NK-92 treated with Interleukin-12 subunit alpha and Interleukin-12 subunit beta, amount 100 ng/mL, for 24 hours (cell line): ENCODE measurements at regions not wholly inside any gene's neighbourhood (a gene's known extent, or its start where the extent isn't known, plus 50 kb on each side); places are given as distances from the start of the nearest gene placed in this dataset.
"Not testable (repeated sequence)": the region's sequence is repeated elsewhere in the genome, so short reads cannot be mapped to it uniquely, and the experiment has no call there.

Source experiments
- DNase-seq: peaks from one replicate; lab custom pipeline; 2025; lab: John Stamatoyannopoulos, UW

DNA sequence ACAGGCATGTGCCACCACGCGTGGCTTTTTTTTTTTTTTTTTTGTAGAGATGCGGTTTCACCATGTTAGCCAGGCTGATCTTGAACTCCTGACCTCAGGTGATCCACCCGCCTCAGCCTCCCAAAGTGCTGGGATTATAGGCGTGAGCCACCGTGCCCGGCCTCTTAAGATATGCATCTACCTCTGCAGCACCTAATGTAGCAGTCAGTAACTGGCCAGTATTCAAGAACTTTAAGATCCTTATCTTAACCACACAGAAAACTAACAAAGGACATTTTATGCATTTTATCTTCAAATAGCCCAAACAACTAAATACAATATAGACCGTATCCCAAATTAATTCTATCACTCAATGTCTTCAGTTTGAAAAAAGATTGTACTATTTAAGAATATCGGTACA, 618.7 kb downstream of the TLE1 start:
- DNase-seq: no peak

DNA sequence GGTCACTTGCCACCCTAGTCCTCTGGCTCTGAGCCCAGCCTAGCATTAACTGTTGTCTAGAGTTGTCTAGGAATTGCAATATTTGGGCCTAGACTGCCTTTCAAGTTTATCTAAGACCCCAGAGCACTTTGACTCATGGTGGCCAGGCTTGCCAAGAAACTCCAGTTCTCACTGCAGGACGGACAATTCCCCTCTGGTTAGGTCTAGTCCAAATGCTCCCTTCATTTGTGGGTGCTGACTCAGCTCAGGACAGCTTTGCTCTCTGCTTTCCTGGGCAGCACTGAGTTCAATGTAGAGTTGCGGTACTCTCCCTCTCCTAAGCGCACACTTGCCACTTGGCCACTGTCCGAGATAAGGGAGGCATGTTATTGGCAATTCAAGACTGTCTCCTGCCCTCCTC, 619.4 kb downstream of the TLE1 start:
- no peak for DNase-seq

DNA sequence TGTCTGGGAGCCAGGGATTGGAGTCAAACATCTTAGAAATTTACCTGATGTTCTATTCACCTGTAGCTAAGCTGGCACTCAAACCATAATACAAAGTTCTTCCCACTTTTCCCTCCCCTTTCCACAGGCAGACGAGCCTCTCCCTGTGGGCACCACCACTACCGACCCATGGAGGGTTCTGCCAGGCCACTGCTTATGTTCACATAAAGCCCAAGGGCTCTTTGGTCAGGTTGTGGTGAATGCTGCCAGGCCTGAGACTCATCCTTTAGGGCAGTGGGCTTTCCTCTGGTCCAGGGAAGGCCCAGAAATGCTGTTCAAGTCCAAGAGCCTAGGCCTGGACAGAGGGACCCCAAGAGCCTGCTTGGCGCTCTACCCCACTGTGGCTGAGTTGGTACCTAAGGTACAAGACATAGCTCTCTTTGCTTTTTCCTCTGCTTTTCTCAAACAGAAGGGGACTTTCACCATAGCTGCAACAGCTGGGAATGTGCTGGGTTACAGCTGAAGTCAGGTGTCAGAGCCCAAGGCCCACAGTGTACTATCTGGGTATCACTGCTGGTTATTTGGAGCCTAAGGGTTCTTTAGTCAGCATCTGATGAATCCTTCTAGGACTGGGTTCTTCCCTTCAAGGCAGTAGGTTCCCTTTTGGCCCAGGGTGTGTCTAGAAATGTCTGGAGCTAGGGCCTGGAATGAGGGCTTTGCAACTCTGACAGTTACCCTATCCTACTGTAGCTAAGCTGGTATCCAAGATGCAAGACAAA, 620.1 kb downstream of the TLE1 start:
- no peak for DNase-seq

DNA sequence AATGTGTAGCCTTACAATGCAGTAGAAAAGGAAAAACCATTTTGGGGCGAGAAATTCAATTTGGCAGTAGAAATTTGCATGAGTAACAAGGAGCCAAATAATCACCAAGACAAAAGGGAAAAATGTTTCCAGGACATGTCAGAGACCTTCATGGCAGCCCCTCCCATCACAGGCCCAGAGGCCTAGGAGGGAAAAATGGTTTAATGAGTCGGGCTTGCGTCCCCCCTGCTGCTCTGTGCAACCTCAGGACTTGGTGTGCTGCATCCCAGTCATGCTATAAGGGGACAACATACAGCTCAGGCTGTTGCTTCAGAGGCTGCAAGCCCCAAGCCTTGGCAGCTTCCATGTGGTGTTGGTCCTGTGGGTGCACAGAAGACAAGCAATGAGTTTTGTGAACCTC, 626.4 kb downstream of the TLE1 start:
- DNase-seq: not testable (repeated sequence)

DNA sequence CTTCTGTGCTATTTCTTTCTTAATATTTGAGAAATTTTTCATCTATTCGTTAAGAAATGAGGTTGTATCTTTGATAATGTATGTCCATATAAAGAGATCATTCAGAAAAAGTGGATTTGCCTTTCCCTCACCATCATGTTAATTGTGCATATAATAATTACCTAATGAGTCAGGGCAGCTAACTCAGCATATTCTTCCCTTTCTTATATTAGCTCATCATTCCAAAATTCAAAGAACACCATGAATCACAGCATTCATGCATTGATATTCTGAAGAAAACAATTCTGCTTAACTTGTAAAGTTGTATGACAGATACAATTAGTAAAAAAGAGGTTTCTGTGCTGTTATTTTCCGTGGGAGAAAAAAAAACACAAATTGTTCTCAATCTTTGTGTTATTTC, 630.6 kb downstream of the TLE1 start:
- DNase-seq: no peak

DNA sequence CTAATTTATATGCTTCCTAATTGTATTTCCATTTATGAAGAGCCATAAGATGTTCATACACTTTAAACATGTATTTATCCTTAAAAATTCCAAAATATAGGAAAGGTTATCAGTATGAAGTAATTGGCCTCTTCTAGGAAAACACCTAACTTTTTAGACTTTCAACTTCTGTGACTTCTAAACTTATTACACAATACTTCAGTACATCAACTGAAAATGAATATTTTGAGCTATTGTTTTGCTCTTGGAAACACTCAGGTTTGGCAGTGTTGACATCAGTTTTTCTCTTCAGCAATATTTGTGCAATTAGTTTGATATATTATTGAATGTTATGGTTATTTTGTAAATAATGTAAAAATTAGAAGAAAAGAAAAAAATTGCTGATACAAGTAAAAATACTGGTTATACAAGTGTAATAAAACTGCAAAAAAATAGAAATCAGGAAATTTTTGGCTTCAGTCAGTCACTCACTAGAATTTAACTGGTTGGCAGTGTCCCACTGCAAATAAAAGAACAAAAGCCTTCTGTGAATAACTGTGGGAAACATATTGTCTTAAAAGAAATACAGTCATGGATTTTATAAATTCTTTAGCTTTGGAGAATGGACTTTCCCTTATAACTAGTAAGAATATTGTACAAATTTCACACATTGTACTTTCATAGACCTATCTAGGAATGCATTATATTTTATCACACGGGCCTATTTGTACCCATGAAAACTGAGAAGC, 635.9 kb downstream of the TLE1 start:
- DNase-seq: no peak

DNA sequence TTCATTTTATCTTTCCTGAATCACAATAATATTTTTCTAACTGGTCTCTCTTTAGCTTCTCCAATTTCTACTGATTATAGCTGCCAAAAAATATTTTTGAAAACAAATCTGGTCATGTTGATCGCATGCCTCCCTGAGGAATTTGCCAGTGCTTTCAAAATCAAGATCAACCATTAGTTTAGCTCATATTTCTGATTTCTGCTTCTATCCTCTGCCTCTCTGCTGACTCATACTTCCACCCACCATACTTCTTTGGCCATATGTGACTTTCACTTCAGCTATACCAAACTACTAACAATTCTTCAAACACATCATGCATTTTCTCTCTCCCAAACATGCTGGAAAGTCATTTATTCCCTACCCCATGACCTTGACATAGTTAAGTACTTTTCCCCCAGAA, 636.5 kb downstream of the TLE1 start:
- DNase-seq: no peak

DNA sequence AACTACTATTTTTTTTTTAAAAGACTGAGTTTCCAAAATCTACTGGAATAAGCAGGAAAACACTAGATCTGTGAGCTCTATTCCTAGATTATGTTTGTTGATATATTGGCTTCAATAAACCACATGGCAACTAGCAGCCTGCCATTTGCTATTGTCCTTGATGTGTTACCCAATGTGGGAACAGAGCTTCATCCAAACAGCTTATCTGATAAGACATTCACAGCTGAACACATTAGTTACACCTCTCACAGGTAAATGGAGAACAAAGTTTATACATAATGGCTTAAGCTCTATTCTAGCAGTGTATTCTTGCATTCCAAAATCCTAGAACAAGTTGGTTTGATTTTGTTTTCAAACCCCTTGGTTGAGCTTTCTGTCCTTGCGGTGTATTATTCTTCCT, 642.1 kb downstream of the TLE1 start:
- DNase-seq: no peak

DNA sequence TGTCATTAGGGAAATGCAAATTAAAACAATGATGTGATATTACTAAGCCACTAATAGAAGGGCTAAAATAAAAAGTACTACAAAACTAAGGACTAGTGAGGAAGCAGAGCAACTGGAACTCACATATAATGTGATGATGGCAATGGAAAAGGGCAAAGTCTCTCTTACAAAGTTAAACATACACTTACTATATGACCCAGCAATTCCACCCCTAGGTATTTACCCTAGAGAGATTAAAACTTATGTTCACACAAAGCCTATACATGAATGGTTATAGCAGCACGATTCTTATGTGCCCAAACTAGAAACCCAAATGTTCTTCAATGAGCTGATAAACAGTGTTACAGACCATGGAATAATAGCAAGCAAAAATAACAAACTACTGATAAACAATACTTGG, 643.7 kb downstream of the TLE1 start:
- no peak for DNase-seq

DNA sequence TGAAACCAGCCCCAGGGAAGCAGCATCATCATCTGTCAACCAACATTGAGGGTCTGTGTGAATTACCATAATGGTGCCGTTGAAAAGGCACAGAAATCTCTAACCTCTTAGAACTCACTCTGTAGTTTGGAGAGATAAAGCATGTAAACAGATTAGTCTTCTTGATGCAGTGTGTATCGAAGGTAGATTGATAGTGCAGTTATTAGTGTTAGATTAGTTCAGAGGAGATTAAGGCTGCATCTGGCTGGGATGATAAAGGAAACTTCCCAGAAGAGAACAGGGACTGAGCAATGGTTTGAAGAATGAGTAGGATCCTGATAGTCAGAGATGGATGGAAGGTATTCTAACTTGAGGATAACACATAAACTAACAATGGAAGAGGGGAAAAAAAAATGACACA, 651.5 kb downstream of the TLE1 start:
- no peak for DNase-seq

DNA sequence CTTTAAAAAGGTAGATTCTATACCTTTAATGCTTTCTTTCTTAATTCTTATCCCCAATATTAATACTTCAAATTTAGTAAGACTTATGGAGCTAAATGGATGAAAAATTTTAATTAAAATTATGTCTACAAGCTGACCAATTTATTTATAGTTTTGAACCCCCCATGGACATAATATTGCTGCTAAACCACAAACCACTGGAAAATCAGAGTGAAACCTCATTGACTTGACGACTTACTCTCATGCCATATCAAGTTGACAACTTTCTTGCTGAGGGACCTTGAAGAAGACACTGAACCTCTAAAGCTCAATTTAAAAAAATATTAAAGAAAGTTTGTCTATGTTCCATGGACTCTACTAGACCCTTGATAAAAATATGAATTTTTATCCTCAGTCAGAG, 653.7 kb downstream of the TLE1 start:
- no peak for DNase-seq

DNA sequence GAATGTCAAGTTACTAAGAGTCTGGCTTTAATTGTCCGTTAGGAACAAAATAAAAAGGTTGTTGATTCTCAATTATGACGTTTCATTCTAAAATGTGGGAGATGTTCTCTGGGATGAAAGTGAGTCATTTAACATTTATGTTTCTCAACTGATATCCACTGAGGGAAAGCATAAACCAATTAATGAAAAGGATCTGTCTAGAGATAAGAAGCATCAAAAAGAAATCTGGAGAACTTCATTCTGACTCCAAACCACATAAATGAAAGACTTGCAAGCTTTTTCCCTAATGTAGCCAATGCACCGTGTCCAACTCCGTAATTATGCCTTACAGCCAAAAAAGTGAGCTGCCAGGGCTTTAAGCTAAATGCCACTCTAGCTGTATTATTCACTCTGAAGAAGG, 654.2 kb downstream of the TLE1 start:
- no peak for DNase-seq

DNA sequence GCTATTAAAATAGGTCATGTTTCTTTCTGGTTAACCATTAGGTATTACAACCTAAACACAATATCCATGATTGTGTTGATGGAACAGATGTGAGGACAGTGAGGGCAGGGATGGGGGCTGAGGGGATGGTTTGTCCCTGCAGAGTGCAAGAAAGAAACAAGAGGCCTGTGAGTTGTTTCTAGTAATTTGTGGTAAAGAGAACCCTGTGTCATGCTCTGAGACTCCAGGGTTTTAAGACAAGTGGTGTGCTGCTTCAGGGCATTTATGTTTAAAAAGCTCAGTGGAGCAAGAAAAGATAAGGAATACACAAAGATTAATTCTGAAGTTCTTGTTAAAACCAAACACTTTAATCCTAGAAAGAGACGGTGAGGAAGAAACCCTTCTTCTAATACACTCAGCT, 656.5 kb downstream of the TLE1 start:
- DNase-seq: no peak

DNA sequence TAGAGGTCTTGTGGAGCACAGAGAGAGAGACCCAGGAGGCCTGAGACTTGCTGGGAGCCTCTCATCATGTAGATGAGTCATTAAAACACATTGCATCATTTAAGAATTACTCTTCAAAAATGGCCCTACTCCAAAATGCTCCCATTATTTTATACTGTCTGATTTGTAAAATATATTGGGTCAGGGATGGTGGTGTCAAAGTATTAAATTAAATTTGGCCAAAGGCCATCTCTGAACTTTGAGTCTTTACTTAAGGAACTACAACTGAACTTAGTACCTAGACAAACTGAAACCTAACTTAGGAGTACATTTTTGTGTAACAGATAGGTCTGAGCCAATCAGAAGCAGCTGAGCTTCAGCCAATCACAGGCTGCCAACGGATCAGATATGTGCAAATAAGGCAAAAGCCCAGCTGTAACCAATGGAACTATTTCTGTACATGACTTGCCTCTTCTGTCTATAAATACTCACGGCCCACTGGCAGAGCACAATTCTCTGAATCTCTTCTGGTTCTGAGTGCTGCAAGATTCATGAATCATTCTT, 657.2 kb downstream of the TLE1 start:
- DNase-seq: no peak

DNA sequence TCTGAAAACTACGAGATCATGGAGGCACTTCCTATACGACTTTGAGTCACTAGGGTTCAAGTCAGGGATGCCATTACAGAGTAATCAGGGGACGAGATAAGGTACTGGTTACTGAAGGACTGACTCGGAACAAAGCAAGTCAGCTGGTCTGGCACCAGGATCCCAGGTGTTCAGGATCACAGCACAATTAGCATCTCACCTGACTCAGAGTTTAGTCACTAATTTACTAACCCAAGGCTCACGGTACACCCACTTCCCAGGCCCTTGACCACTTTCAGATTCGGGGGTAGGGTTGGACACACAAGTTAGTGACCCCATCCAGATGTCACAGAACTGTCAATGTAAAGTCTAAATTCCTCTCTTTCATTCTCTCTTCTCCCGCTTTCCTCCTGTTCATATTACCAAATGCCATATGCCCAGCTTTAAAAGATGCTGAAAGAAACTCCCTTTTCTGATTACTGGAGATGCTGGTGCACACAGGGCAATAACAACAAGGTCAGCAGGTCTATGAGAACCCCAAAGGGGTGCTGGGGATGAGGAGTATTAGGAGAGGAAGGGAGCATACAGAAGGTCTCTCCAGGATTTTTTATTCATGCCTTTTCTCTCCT, 657.8 kb downstream of the TLE1 start:
- no peak for DNase-seq

DNA sequence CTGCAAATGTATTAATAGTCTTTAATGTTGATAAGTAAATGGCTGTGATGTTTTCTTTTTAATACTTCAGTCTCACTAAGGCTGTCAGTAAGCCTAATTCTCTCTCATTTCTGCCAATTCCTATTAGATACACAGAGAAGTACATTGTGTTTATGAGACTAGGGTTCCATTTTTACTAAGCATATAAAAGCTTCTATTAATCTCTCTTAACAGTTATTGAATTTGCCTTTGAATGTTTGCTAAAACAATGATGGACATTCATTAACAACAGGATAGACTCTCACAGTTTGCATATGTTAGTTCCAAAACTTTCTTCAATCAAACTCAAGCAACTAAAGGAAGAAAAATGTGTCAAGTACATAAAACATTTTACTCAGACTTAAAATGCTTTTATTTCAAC, 659.3 kb downstream of the TLE1 start:
- no peak for DNase-seq

DNA sequence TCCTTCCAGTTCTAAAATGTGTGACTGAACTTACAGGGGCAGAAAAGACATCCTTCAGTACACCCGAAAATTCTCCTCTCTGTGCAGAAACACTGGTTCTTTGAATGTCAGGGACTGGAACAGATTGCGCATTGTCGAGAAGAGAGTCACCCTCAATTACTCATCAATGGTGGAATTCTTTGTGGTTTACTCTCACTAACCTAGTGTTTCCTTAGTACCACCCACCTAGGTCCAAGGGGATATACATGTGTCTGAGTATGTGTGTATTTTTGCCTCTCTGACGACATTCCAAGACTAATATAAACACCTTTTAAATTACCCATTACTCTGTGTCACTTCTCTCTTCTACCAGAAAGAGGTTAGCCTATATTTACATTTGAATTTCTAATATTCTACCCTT, 660.8 kb downstream of the TLE1 start:
- DNase-seq: no peak

DNA sequence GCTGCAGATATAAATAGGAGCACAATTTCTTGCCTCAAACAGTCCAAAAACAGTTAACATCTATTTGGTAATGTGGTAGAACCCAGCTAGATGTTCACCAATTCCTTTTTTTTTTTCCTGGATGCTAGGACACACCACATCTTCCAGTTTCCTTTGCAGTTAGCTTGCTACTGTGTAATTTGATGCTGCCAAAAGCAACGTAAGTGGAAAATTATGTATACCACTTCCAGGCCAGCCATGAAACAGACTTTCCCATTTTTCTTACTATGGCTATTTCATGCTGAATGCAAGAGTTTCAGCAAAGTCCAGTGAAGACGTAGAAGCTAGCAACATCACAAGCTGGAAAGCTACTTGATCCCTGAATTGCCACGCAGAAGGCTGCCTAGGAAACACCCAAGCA, 667.2 kb downstream of the TLE1 start:
- DNase-seq: no peak

DNA sequence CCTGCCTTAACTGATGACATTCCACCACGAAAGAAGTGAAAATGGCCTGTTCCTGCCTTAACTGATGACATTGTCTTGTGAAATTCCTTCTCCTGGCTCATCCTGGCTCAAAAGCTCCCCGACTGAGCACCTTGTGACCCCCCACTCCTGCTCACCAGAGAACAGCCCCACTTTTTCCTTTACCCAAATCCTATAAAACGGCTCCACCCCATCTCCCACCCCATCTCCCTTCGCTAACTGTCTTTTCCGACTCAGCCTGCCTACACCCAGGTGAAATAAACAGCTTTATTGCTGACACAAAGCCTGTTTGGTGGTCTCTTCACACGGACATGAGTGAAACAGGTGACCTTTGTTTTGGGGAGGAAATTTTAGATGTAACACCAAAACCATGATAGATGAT, 674.4 kb downstream of the TLE1 start:
- not testable (repeated sequence) for DNase-seq

DNA sequence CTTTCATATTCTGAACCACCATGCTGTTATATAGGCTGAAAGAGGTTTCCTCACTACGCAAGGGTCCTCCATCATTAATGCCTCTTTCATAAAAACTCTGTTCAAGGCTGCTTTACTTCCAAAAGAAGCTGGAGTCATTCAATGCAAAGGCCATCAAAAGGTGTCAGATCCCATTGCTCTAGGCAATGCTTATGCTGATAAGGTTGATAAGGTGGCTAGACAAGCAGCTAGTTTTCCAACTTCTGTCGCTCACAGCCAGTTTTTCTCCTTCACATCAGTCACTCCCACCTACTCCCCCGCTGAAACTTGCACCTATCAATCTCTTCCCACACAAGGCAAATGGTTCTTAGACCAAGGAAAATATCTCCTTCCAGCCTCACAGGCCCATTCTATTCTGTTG, 676.2 kb downstream of the TLE1 start:
- not testable (repeated sequence) for DNase-seq

DNA sequence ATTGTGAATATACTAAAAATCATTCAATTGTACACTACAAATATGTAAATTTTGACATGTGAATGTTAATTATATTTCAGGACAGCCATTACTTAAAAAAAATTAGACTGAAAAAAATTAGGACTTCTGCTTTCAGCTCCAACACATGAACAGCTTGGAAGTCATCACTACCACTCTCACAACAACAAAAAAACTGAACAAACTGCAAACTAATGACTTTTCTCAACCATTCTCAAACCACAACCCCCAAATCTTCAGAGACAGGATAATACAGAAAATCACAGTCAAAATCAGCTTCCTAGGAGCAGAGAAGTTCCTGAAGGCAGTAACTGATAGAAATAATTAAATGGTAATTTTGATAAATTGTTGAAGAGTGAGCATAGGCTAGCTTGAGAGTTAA, 686.4 kb downstream of the TLE1 start:
- DNase-seq: no peak

DNA sequence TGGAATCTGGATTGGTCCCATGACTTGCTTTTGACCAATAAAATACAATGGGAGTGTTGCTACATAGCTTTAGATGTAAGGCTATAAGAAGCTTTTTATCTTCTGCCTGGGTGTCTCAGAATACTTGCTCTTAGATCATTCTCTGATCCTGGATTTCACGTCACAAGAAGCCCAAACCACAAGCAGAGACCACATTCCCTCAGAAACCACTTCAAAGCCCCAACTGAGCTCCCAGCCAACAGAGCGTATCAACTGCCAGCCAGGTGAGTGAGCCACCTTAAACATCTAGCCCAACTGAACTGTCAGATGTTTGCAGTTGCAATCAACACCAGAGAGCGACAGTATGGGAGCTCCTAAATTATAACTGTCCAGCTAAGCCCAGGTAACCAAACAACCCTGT, 687.1 kb downstream of the TLE1 start:
- no peak for DNase-seq

DNA sequence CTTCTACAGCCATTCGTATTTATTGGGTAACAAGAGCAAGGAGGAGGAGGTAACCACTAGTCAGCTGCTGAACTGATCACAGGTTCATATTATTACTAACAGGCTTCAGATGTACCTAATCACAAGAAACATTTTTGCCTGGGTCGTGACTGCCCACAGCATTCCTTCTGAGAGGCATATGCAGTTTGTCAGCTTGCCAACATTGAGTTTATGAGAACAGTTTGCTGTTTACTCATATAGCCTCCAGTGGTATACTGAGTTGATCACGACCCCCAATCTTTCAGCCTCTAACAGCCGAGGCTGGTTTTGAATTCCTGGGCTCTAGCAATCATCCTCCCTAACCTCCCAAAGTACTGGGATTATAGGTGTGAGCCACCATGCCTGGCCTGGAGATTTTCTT, 693.6 kb downstream of the TLE1 start:
- no peak for DNase-seq
